ENCODE measurements at regions not wholly inside any gene's neighbourhood (a gene's known extent, or its start where the extent isn't known, plus 50 kb on each side); places are given as distances from the start of the nearest gene placed in this dataset.

DNA sequence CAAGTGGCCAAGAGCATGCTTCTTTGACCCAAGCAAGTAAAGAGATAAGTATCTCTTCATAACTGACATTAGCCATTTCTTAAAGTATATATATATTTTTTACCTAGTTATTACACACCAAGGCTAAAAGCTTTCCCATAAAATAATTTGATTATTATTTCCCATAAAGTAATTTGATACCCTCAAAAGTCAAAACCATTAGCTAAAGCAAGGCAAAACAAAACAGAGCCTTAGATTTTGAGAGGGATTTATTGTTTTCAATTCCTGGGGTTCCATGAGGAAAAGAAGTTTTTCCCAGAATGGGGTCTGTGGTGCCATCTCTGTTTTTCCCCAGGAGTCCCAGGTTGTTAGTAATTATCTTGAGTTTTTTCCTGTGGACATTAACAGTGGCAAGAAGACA, 125.5 kb upstream of the NUDT4 start:
- DNase-seq (ENCODE audit: low read depth): no peak
- no peak for TF ChIP-seq CTCF (conservative IDR thresholded peaks at IDR 0.05; ENCODE audit: low read length)
- H3K4me3 ChIP-seq (ENCODE audit: low read length): no peak overlapping the region

- TF ChIP-seq CTCF (conservative IDR thresholded peaks at IDR 0.05; ENCODE audit: low read length): no peak
- DNase-seq (ENCODE audit: low read depth): no peak
- H3K4me3 ChIP-seq (ENCODE audit: low read length): no peak overlapping the region
Measured at GRCh38 chr12:93254911-93255310, 122.8 kb upstream of the NUDT4 start.

- TF ChIP-seq CTCF (conservative IDR thresholded peaks at IDR 0.05; ENCODE audit: low read length): no peak
- DNase-seq (ENCODE audit: low read depth): peak; percentile 33
- no peak overlapping the region for H3K4me3 ChIP-seq (ENCODE audit: low read length)
Measured at GRCh38 chr12:93256256-93256969, 121.3 kb upstream of the NUDT4 start.

GRCh38 chr12:93261505-93262094, 116.1 kb upstream of the NUDT4 start:
- no peak for TF ChIP-seq CTCF (conservative IDR thresholded peaks at IDR 0.05; ENCODE audit: low read length)
- no peak for DNase-seq (ENCODE audit: low read depth)
- no peak overlapping the region for H3K4me3 ChIP-seq (ENCODE audit: low read length)

DNA sequence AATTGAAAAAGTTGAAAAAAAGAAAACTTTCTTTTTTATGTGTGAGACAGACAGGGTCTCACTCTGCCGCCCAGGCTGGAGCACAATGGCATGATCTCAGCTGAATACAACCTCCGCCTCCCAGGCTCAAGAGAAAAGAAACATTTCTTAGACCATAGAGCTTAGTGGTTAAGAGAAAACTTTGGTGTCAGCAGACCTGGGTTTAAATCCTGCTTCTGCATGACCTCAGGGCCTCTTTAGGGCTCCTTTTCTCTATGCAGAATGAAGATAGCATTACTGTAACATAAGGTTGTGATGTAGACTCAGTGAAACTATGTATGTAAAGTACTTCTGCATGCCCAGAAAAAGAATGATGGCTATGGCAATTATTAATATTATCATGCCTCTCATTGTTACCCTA, 104.7 kb upstream of the NUDT4 start:
- no peak overlapping the region for H3K4me3 ChIP-seq (ENCODE audit: low read length)
- TF ChIP-seq CTCF (conservative IDR thresholded peaks at IDR 0.05; ENCODE audit: low read length): no peak

GRCh38 chr12:93273834-93274564, 103.7 kb upstream of the NUDT4 start:
- DNase-seq (ENCODE audit: low read depth): no peak
- no peak overlapping the region for H3K4me3 ChIP-seq (ENCODE audit: low read length)
- no peak for TF ChIP-seq CTCF (conservative IDR thresholded peaks at IDR 0.05; ENCODE audit: low read length)

More for the DNA sequence above, 104.7 kb upstream of the NUDT4 start:
- DNase-seq (ENCODE audit: low read depth): no peak

Data from AG10803 (cell line).